ENCODE measurements at regions not wholly inside any gene's neighbourhood (a gene's known extent, or its start where the extent isn't known, plus 50 kb on each side); places are given as distances from the start of the nearest gene placed in this dataset.

DNA sequence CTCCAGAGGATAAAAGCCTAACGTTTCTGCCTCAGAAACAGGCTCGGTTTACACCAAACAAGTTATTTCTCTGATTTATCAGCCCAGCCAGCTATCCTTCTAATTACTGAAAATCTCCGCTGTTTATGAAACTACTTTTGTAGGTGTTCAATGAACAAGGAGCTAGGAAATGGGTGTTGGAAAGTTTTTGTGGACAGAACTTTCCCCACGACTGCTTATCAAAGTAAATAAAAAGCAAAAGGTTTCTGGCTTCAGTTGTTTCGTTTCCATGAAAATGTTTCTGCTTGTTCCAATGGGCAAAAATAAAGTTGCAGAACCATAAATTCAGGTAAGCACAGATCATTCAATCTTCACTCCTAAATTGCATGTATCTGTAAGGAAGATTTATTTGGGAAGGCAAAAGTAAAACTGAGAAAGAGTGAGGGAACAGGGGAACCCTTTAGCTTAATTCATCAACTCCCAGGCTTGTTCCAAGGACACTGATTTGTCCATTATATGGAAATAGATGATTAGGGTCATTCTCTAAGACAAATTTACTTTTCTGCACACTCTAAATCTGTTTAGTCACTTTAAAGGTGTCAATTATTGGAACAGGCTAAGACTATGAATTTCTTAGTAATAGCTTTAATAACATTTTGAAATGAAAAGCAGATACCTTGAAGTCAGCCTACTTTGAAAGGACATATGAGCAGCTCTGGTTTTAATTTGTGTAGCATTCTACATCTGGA is 175.9 kb upstream of the CDKN3 start:
- intact Hi-C loops (cut with DNase I): no loop called here
- no peaks in the 10 kb centered on the region for H3K9me3 ChIP-seq
- H3K27ac ChIP-seq: no peak overlapping the region
- no peak overlapping the region for H3K4me3 ChIP-seq
- 32% methylated on average over 5 of the region's 5 CpGs for WGBS
- H3K4me1 ChIP-seq (replicated peaks): no peaks in the 10 kb centered on the region
- TF ChIP-seq, protein P1, sequence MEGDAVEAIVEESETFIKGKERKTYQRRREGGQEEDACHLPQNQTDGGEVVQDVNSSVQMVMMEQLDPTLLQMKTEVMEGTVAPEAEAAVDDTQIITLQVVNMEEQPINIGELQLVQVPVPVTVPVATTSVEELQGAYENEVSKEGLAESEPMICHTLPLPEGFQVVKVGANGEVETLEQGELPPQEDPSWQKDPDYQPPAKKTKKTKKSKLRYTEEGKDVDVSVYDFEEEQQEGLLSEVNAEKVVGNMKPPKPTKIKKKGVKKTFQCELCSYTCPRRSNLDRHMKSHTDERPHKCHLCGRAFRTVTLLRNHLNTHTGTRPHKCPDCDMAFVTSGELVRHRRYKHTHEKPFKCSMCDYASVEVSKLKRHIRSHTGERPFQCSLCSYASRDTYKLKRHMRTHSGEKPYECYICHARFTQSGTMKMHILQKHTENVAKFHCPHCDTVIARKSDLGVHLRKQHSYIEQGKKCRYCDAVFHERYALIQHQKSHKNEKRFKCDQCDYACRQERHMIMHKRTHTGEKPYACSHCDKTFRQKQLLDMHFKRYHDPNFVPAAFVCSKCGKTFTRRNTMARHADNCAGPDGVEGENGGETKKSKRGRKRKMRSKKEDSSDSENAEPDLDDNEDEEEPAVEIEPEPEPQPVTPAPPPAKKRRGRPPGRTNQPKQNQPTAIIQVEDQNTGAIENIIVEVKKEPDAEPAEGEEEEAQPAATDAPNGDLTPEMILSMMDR (IDR thresholded peaks at IDR 0.05): no peak
- TF ChIP-seq POLR2A (IDR thresholded peaks at IDR 0.05) (no peak), POLR2AphosphoS5 (IDR thresholded peaks at IDR 0.05) (no peak)
- no peaks in the 10 kb centered on the region for H3K27me3 ChIP-seq (replicated peaks; ENCODE audit: insufficient read depth)
- DNase-seq (ENCODE audit: low spot score): no peak
- no peaks in the 10 kb centered on the region for H3K36me3 ChIP-seq

DNA sequence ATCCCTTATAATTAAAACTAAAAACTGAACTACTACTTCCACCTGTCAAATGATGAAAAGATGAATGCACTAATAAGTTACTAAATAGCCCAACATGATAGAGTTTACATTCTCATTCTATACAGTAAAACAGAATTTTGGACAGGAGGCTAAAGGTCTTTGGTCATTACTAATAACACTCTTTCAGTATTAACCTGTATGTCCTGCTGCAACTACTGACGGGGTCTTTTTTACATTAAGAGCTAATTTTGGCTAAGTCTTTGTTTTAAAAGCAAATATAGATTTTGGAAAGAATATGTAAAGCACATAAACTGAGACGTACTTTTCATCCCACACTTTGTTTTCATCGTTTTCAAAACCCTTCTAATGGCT is 175.4 kb upstream of the CDKN3 start:
- DNase-seq (ENCODE audit: low spot score): no peak
- no peaks in the 10 kb centered on the region for H3K27me3 ChIP-seq (replicated peaks; ENCODE audit: insufficient read depth)
- H3K4me1 ChIP-seq (replicated peaks): no peaks in the 10 kb centered on the region
- no peaks in the 10 kb centered on the region for H3K36me3 ChIP-seq
- 73% methylated on average over 3 of the region's 3 CpGs for WGBS
- no peak overlapping the region for H3K4me3 ChIP-seq
- no peaks in the 10 kb centered on the region for H3K9me3 ChIP-seq
- H3K27ac ChIP-seq: no peak overlapping the region
- no peak for TF ChIP-seq POLR2AphosphoS5 (IDR thresholded peaks at IDR 0.05)
- TF ChIP-seq, protein P1 (IDR thresholded peaks at IDR 0.05): no peak
- no peak for TF ChIP-seq POLR2A (IDR thresholded peaks at IDR 0.05)
- intact Hi-C loops (cut with DNase I): no loop called here

DNA sequence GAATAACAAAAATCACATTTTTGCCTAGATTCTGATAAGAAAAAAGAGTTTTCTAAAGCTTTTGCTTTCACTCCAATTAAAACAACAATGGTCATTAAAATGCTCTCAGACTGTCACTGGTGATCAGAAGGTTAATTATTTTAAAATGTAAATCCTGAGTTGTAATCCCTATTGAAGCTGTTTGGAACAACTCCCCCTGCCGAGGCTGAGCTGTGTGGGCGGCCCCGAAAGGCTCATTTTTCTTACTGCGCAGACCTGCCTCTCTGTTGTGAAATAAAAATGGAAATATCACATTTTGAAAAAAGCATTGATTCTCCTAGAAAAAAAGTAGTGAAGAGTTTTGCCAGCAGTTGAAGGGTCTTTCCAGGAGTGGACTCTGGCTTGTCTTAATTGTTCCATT is 174.8 kb upstream of the CDKN3 start:
- no peak overlapping the region for H3K4me3 ChIP-seq
- no peaks in the 10 kb centered on the region for H3K36me3 ChIP-seq
- H3K27ac ChIP-seq: no peak overlapping the region
- no peaks in the 10 kb centered on the region for H3K9me3 ChIP-seq
- no peaks in the 10 kb centered on the region for H3K4me1 ChIP-seq (replicated peaks)
- TF ChIP-seq, protein P1 (IDR thresholded peaks at IDR 0.05): no peak
- no peak for TF ChIP-seq POLR2AphosphoS5 (IDR thresholded peaks at IDR 0.05)
- TF ChIP-seq POLR2A (IDR thresholded peaks at IDR 0.05): no peak
- 86% methylated on average over 4 of the region's 4 CpGs for WGBS
- no peak for DNase-seq (ENCODE audit: low spot score)
- intact Hi-C loops (cut with DNase I): no loop called here
- no peaks in the 10 kb centered on the region for H3K27me3 ChIP-seq (replicated peaks; ENCODE audit: insufficient read depth)

DNA sequence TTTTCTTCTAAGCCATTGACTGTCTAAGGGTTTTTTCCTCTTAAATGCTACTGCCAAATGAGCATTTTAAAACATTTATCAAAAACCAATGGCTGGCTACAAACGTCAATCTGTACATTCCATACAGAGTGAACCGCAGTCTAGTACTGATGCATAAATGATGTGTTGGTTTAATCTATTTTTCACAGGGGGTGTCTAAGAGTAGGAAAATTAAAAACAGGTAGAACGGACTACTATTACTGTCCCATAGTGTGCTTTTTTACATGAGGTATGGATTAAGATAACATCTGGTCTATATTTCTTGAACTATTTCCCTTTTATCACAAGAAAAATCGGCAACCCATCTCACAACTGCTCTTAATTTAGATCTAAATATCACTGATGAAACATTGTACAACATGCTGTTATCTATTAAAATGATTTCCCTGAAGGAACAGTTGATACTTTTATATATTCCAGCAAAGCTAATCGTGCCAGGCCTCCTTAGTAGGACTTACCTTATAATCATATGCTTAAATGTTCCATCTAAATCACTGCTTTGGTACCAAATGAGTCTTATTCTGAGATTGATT is 172.9 kb upstream of the CDKN3 start:
- H3K4me3 ChIP-seq: no peak overlapping the region
- no peak for TF ChIP-seq POLR2AphosphoS5 (IDR thresholded peaks at IDR 0.05)
- TF ChIP-seq, protein P1 (IDR thresholded peaks at IDR 0.05): no peak
- no peak for TF ChIP-seq POLR2A (IDR thresholded peaks at IDR 0.05)
- no peaks in the 10 kb centered on the region for H3K27me3 ChIP-seq (replicated peaks; ENCODE audit: insufficient read depth)
- no peak for DNase-seq (ENCODE audit: low spot score)
- WGBS: 83% methylated on average over 5 of the region's 5 CpGs
- intact Hi-C loops (cut with DNase I): no loop called here
- no peaks in the 10 kb centered on the region for H3K36me3 ChIP-seq
- no peaks in the 10 kb centered on the region for H3K4me1 ChIP-seq (replicated peaks)
- H3K9me3 ChIP-seq: no peaks in the 10 kb centered on the region
- no peak overlapping the region for H3K27ac ChIP-seq
